Hematopoietic multipotent progenitor cell treated with erythropoietin and hydrocortisone succinate and interleukin-3 and kit ligand, for 4 days (in vitro differentiated cells): ENCODE measurements at regions not wholly inside any gene's neighbourhood (a gene's known extent, or its start where the extent isn't known, plus 50 kb on each side); places are given as distances from the start of the nearest gene placed in this dataset.

Experiments used
- DNase-seq: peaks from one replicate; pipeline ENCODE4 v3.0.0-alpha.2; 2015

DNA sequence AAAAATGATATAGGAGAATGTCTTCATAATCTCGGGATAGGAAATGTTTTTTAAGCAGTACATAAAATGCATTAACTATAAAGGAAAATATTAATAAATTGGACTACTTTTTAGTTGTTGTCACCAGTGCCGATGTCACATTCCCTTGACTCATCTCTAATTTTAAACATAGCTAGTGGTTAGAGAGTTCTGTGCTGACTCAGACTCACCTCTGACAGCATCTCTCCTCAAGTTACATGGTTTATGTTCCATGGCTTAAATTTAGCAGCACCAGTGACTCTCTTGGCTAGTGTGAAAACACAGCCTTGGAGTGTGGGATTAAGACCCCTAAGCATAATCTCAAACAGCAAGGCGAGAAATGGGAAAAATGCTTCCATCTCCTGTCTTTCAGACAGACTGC, 311.8 kb upstream of the MMS22L start:
- DNase-seq, result no peak

DNA sequence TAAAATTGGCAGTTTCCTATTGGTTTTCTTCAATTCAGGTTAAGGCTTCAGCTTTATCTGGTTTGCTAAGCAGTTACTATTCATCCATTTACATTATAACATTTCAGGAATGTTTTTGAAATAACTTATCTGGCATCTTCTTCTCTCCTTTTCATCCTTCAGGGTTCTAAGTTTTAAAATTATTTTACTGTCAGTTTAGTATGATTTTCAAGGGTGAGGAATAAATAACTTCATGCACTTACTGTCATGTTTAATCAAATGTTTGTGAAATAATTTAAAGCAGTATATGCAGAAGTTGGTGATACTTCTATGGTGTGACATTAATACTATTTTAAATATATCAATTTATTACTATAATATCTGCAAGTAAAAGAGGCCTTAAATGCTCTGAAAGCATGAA, 338.1 kb upstream of the MMS22L start:
- DNase-seq, result no peak

DNA sequence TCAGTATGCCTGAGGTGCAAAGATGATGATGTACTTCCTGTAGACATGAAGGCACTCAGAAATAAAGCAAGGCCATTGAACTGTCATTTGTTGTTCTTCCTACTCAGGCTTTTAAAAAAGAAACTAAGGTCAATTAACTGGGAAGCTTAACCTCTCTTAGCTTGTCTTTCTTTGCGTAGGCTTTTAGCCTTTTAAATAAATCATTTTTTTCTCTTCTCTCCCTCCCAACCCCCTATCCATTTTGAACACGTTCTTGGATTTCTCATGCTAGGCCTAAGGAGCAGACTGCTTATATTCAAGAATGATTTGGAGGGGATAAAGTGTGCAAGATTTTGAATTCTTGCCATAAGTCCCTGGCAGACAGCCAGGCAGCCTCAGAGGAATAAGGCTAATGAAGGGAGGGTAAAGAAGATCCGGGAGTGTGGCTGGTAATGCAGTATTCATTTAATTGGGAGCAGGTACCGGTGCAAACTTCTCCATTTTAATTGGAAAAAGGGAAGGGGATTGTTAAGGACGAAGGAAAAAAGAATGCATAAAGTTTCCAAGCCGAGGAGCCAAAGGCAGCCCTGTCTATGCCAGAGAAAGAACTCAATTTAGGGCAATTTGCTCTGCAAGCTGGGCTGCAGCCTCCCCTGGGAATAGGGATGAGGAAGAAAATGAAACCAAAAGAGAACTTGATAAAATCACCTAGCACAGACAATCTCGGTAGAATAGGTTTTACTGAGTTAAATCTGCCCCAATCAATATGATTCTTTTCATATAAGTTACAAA, 343.8 kb upstream of the MMS22L start:
- DNase-seq, result no peak

DNA sequence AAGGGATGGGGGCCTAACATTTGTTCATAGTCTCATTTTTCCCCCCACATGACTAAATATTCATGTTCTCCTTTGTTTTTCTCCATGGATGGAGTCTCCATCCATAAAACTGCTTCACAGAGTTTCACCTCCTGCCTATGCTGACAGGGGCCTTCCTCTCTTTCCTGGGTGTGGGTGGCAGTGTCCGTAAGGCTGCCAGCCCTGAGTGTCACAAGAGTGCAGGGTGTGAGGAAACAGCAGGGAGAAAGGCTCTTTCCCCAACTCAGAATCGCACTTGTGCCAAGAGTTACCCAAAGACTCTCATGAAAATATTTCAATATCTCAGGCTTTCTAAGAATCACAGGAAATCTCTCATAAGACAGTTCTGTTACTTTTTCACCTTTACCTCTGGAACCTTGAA, 346.2 kb upstream of the MMS22L start:
- no peak for DNase-seq

DNA sequence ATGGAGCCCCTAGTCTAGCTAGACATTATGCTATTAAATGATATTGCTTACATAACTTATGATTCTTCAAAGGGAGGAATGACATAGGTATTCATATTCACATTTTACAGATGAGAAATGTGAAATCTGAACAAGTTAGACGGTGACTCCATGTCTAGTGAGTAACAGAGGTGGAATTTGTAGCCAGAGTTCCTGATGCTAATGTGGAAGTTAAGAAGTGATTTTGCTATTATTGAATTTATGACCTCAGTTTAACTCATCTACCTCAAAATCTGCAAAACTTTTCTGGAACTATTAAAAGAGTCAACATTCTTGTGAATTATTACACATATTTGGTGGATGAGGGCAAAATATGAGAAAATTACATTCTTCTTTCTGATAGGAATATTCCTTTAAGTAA, 347.6 kb upstream of the MMS22L start:
- no peak for DNase-seq

DNA sequence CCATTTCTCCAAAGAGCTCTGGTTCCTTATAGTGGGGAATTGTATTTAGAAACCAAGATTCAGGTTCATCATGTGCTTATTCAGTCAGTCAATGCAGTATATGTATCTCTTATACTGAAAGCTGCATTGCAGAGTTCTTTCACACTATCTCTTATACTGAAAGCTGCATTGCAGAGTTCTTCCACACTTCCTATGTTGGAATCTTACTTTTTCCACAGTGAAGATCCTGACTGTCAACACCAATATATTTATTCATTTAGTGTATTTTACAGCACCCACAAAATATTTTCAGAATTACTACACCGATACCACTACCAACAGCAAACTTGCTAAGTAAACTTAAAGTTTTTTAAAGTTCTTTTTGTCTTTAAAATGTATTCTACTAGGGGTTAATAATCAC, 349.3 kb upstream of the MMS22L start:
- no peak for DNase-seq

DNA sequence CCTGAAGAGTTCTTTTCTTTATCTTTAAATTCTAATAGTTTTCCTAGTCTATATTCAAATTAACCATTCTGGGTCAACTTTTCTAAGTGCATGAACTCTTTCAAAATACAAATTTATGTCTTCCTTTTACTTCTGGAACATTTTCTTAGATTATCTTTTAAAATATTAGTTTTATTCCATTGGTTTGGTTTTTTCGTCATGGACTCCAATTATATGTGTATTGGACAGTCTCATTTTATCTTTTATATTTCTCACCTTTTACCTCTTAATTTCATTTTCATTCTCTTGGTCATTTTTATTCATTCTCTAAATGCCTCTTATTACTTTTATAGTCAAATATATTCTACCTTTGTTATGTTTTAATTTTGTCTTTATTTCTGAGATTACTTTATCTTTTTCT, 356.7 kb upstream of the MMS22L start:
- no peak for DNase-seq

DNA sequence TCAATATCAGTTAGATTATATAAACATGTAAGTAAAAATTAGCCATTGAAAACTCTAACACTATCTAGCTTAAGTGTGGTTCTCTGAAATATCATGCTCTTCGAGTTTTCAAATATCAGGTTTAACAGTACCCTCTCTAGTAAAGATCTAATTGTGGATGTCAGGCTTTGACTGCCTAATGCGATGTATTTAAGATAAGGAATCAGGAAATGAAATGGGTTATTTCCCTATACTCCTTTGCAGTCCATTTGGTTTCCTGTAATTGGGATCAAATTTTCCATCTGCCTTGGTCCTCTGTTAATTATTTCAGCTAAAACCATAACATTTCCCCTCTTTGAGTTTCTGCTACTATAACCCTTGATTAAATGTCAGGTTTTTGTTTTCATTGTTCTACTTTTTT, 361.3 kb upstream of the MMS22L start:
- no peak for DNase-seq

DNA sequence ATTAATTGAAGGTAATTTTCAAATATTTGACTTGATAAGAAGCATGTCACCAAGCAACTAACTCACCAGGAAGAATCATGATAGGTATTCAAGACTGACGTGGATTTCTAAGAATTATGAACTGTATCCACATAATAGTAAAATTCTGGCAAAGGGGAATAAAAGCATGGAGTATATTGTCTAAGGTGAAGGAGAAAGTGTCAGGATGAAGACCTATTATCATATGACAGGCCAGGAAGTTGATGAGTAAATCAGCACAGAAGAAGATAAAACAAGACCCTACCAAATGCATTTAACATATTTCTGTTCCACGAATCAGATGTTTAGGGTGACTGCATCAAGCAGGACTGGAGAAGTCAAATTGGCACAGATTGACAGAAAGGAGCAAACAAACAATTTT, 362.7 kb upstream of the MMS22L start:
- DNase-seq, result no peak

DNA sequence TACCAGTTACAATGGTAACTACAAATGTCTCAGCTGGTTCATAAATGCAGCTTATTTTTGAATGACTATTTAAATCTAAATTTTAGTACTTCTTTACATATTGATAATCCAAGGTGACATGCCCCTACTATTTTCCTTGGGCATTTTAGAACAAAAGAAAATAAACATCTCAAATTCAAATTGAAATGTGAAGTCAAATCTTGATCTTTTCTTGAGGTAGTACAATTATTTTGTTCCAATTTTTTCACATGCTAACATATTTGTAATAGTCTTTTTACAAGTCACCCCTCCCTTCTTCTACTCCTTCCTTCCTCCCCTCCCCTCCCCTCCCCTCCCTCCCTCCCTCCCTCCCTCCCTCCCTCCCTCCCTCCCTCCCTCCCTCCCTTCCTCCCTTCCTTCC, 370.1 kb upstream of the MMS22L start:
- DNase-seq, result no peak

DNA sequence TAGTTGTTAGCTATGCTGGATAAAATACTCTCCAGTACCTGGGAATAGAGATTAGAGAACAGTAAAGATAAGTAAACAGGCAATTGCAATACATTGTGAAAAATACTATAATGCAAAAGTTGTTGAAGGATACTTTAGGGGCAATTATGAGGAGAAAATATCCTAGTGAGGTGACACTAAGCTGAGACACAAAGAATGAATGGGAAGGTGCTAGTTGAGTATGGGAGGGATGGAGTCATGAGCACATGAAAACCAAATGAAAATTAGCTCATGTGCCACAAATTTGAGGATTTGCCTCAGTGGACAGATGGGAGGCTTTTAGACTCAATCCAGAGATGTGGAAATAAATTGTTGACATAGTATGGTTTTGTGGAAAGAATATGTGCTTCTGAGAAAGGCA, 370.5 kb upstream of the MMS22L start:
- DNase-seq, result no peak

DNA sequence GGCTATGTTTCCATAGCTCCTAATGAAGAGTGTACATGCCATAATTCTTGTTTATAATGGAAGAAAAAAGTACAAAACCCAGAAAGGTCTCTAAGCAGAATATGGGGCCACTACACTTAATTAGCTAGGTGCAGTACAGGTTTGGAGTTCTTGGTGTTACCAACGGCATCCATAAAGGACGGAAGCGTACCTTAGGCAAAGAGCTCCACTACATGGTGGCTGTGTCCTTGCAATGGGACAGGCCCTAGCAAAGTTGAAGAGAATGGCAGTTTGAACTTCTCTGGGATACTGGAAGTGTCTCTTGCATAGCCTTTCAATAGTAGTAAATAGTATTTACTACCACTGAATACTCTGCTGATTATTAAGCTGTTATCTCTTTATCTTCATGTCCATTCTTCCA, 371.7 kb upstream of the MMS22L start:
- DNase-seq, result no peak

DNA sequence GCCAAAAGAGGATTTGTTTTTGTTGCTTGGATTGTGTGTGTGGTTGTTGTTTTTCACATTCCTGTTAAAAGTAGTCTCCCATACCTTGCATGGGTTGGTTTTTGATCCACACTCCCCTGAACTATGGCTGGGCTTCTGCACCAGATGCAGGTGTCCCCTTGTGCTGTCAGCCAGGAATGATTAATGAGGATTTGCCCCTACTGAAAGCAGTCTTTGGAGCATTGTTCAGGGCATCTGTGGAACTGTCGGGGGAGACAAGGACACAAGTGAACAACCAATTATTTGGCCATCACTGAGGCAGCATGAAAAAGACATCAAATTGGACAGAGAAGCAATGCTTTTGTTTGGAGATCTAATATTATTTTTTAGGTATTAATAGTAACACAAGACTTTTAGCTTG, 373.2 kb upstream of the MMS22L start:
- DNase-seq, result no peak

DNA sequence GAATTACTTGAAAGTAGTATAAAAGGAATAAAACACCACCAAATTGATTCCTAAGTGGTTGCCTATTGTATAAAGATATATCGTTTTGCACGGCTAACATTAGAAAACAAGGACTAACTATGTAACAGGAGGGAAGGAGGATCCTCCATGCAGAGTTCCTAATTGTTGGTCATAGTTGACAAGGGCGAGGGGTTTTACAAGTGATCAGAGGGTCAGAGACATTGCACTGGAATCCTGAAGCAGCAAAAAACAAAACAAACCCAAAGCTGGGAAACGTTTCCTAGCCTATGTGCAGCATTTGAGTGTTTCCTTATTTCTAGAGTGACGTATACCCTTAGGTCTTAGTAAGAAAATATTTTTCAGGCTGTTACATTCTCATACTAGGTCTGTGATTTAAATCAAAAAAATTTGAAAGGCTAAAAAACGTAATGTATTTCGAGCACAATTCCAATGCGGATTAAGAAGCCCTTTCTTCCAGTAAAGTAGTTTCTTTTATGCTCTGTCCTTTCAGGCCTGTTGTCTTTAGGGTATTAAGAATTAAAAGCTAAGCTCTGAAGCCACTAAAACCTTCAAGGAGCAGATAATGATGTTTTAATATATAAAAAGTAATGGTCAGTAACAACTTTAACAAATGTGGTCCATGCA, 373.8 kb upstream of the MMS22L start:
- no peak for DNase-seq

DNA sequence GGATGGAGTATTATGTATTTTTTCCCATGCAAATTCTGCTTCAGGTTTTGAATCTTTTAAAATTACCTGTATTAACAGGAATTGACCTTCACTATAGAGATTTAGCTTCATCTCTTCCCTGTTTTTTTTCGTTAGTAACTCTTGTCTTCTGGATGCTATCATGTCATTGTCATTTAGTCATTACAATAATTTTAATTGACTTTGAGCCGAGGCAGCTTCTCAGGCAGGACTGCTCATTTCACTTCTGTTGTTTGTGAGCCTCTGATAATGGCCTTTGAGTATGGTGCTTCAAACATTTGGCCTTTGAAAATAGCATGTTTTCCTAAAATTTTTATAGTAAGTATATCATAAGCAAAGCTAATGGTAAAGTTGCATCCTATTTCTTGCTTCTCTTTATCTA, 375.1 kb upstream of the MMS22L start:
- no peak for DNase-seq

DNA sequence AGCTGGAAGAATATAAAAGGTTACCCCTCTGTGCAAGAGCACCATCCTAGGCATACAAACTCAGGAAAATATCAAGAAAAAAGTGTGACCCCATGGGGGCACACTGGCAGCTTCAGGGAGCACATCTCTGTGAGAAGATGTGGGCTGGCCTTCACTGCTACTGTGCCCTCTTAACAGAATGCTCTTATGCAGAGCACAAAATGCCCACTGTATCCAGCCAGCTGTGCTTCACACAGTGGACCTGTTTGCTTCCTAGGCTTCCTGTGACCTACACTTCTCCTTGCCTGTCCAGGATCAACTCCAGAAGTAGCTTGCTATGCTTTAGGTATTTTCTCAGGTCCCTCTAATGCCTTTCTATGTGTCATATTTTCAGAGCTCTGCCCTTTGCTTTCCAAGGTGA, 380.2 kb upstream of the MMS22L start:
- no peak for DNase-seq

DNA sequence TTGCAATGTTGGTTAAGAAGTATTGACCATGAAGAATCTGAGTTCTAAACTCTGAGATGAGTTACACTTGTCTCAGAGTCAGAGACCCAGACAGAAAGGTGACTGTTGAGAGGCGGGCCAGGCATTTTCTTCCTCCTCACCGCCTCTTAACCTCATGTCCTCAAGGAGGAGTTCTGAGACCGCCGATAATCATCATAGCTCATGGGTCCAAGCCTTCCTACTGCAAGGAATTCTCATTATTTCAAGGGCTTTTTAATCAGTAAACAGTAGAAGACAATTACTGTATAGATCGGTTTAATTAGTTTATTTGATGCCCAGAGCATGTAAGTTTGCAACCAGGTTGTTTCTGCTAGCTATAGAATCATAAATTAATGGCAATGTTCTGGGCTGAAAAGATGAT, 382.4 kb upstream of the MMS22L start:
- DNase-seq, result no peak

DNA sequence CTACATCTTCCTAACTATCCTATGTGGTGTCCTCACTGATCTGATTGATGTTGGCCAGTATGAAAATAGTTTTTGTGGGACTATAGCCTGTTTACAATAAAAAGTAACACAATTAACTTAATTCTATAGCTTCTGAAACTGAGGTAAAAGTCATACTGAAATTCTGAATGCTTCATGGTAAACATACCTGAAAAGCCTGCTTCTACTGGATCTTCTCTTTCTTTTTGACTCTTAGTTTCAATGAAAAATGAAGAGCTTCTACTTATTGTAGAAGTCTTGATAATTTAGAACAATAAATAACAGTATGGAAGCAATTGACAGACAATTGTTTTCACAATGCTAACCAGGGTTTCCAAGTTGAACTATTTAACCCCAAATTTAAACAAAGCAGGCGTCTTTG, 383.9 kb upstream of the MMS22L start:
- DNase-seq, result no peak

DNA sequence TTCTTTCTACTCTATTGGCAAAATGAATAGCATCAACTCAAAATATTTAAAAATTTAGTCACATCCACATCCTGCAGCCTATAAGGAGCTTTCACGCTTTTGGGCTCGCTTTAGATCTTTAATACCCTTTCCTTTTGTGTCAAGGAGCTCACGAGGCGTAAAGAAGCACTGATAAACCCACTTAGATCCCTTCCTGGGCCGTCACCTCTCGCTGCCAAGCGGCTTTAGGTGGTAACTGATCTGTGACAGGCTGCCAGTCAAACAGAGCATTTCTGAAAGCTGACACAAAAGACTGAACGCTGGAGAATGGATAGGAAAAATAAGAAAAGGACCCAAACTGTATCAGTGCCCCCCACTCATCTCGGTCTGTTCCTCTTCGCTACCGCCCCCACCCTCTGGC, 385.7 kb upstream of the MMS22L start:
- peak; percentile 1 for DNase-seq

DNA sequence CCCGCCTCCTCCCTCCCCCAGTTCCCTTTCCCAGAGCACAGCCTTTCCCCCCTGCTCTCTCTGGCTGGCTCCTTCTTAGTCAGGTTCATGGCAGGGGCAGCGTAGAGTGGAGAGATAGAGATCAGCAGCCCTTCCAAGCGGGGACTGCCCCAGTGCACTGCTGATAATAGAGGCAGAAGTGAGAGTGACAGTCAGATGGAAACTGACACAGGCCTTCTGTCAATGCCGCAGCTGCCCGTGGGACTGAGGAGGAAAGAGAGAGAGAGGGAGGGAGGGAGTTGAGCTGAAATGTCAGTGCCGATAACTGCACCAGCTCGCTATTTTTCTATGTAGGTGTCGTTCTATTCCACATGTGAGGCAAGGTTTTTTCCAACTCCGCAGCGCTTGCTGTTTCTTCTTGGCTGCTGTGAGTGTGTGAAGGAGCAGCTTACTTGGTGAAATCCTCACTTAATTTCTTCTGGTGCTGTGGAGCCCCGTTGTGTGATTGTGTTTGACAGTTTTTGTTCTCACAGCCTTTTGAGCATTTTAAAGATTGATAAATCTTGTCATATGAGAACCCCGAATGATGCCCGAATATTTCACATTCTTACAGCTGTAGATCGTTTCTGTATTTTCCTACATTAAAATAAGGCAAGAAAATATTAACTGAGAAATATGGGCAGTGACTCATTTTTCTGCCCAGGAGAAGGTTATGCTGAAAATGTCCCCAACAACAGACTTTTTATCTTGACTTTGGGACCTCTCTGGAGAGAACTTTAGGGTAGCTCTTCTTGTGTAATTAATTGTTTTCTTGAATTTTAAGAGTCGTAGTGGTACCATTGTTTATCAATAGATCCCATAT, 386.4 kb upstream of the MMS22L start:
- peak; percentile 2 for DNase-seq

DNA sequence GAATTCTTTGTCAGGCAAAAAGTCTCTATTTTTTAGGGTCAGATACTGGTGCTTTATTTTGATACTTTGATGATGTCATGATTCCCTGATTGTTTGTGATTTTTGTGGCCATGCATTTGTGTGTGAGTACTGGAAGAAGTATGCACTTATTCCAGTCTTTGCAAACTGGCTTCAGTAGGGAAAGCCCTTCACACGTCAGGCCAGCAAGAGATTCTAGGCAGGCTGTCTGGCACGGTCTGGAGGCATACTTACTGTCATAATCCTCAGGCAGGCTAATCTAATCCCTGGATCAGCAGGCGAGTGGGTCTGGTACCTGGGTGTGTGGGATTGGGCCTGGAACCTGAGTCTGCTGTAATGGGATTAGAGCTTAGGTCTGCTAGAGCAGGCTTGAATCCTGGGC, 391.8 kb upstream of the MMS22L start:
- DNase-seq, result no peak

DNA sequence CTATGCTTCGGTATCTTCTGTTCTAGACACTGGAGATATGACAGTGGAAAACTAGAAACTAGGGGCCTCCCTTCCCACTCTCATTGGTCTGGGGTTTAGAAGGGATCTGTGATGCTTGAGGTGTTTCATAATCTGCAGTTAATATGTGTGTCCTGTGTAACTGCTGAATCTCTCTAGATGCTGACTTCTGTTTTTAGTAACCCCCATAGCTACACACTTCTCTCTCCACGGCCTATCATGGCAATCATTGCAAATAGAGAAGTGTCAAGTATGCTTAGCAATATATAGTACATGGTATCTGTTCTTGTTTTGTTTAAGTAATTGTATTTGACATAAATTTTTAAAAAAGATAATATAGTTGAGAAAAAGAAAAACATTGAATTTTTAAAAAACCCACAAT, 394.6 kb upstream of the MMS22L start:
- no peak for DNase-seq

DNA sequence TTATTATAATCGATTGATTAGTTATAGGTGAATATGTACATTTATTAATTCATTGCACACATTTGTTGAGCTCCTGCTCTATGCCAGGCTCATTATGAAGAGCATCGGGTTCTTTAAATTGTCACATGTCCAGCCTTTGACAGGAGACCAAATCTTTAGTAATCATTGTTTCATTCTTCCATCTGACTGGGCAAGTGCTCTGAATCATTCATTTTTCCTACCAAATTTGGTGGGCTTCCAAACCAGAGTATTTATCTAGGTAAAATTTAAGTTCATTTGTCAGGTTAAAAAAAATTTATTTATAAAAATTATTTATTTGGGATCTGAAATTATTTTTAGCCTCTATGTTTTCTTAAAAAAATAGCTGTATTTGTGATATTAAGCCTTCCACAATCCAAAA, 404.9 kb upstream of the MMS22L start:
- DNase-seq, result no peak

DNA sequence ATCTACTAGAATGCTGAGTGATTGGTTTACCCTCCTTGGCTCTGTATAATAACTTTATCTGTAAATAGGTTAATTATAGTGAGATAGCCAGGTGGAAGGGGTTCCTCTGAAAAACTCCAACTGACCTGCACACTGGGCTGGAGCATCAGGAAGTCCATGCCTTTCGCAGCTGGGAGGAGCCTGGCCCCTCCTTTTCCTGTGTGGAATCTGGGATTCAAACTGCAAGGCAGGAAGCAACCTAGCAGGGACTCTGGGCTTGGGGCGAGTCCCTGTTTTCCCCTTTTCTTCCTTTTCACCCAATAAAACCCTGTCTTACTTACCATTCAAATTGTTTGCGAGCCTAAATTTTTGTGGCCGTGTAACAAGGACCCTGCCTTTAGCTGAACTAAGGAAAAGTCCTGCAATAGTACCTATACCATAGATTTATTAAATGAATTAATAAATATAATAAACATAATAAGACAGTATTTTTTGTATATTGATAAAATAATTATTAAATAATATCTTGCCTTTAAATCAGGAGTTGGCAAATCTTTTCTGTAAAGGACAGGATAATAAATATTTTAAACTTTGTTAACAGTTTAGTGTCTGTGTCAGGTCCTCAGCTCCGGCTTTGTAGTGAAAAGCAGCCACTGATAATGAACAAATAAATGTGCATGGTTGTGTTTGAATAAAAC, 406.2 kb upstream of the MMS22L start:
- DNase-seq, result no peak
